Ovary (tissue), 7 donors: ENCODE measurements at regions not wholly inside any gene's neighbourhood (a gene's known extent, or its start where the extent isn't known, plus 50 kb on each side); places are given as distances from the start of the nearest gene placed in this dataset.

Source experiments
- DNase-seq, 5 donors: peaks; one replicate each; pipeline ENCODE4 v3.0.0-alpha.2; 2019 to 2020
- H3K27ac ChIP-seq, 2 donors: fragments of 200-600 bp; one replicate each; pipeline versions ENCODE4 v1.5.1 to v1.8.0; 2019 to 2022
- H3K27me3 ChIP-seq: fragments of 200-600 bp; one replicate; pipeline ENCODE4 v1.8.0; 2022
- H3K36me3 ChIP-seq: fragments of 200-600 bp; sonication (generic); one replicate; pipeline ENCODE4 v1.5.1; 2019
- H3K4me1 ChIP-seq: one replicate; pipeline ENCODE4 v1.8.1; 2013; ENCODE audit warnings: mild to moderate bottlenecking, moderate library complexity; ENCODE audit not compliant: insufficient read depth
- H3K4me3 ChIP-seq: fragments of 200-600 bp; sonication (generic); one replicate; pipeline ENCODE4 v1.5.1; 2017
- H3K9me3 ChIP-seq, 2 donors: fragments of 200-600 bp in 1 of 2; sonication (generic) in 1 of 2; one replicate each; pipeline versions ENCODE4 v1.5.1 to v1.8.1; 2013 to 2019; ENCODE audit warnings: mild to moderate bottlenecking in 1 of 2, moderate library complexity in 1 of 2
- EP300 ChIP-seq: sonication (generic); formaldehyde crosslinking; IDR thresholded peaks from one replicate; pipeline ENCODE4 v1.6.1; 2017; ENCODE audit warnings: antibody characterized with exemption
- POLR2A ChIP-seq: fragments of 450-650 bp; IDR thresholded peaks from one replicate; pipeline ENCODE4 v1.6.1; 2017; ENCODE audit warnings: antibody characterized with exemption, mild to moderate bottlenecking, moderate library complexity
- WGBS, 3 donors: extraction: QIAGEN DNeasy Blood & Tissue Kit in 1 of 3; methylation state at CpG; one replicate each; pipeline versions ENCODE4 v1.1.5 to v1.1.7; 2013 to 2017; 5-methylcytosine and 5-hydroxymethylcytosine counted together
- intact Hi-C, 4 donors: fragments of 100-400 bp; cut with DNase I; formaldehyde crosslinking; loops; one replicate each; pipeline versions ENCODE4 v1.11.0 to v1.15.1; 2022 to 2023
- TF ChIP-seq, protein P1 (sequence below), 3 donors: fragments of 450-650 bp in 2 of 3; fragments of 200-600 bp in 1 of 3; IDR thresholded peaks; one replicate each; pipeline versions ENCODE4 v1.5.1 to v1.8.0; 2016 to 2022; ENCODE audit warnings: antibody characterized with exemption in 3 of 3, mild to moderate bottlenecking in 1 of 3
- donor health status: DM: no; HTN: no; CAD: no; lungs with moderate emphysema.
- donor health status: DM: no; HTN: no; CAD: no.
- donor health status: Bipolar disorder and iron deficiency.
- donor health status: DM: no; HTN: no; CAD: no.
- donor health status: DM: yes; HTN: yes; CAD: no.

DNA sequence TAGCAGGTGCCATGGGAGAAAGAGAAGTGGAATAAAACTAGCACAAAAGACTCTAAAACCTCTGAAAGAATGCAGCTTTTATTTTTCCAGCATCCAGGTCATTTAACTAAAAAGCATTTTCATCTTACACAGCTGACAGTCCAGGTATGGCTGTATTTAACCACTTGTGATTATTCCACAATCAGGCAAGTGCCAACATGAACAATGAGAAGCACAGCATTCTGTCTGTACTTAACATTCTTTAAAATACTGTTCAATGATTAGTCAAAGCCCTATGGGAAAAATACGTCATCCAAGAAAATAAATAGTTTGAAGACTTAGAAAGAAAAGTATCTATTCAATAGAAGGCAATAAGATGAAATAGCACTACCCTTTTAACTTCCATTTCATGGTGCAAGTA lies 246.9 kb downstream of the LIG4 start:
- WGBS, 3 donors: 85 to 95% (median 90%) methylated on average over 1 of the region's 1 CpG
- H3K4me3 ChIP-seq: no peak overlapping the region
- intact Hi-C loops: no loop called here
- H3K4me1 ChIP-seq: no peaks in the 10 kb centered on the region
- TF ChIP-seq EP300 (no peak), POLR2A (no peak)
- no peak for DNase-seq
- no peaks in the 10 kb centered on the region for H3K36me3 ChIP-seq
- H3K27me3 ChIP-seq: peaks cover 2% of the 10 kb centered on the region
- no peaks in the 10 kb centered on the region for H3K9me3 ChIP-seq
- H3K27ac ChIP-seq: no peak overlapping the region

DNA sequence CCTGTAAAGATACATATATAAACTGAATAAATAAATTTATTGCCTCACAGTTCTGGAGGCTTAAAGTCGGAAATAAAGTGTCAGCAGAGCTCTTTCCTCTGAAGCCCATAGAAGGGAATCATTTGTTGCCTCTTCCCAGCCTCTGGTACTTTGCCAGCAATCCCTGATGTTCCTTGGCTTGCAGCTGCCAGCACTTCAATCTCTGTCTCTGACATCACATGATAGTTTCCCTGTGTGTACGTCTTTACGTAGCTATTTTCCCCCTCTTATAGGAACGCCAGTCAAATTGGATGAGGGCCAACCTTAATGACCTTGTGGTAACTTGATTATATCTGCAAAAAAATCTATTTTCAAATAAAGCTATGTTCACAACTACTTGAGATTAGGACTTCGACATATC lies 250.9 kb downstream of the LIG4 start:
- TF ChIP-seq POLR2A (no peak), EP300 (no peak)
- TF ChIP-seq, protein P1, sequence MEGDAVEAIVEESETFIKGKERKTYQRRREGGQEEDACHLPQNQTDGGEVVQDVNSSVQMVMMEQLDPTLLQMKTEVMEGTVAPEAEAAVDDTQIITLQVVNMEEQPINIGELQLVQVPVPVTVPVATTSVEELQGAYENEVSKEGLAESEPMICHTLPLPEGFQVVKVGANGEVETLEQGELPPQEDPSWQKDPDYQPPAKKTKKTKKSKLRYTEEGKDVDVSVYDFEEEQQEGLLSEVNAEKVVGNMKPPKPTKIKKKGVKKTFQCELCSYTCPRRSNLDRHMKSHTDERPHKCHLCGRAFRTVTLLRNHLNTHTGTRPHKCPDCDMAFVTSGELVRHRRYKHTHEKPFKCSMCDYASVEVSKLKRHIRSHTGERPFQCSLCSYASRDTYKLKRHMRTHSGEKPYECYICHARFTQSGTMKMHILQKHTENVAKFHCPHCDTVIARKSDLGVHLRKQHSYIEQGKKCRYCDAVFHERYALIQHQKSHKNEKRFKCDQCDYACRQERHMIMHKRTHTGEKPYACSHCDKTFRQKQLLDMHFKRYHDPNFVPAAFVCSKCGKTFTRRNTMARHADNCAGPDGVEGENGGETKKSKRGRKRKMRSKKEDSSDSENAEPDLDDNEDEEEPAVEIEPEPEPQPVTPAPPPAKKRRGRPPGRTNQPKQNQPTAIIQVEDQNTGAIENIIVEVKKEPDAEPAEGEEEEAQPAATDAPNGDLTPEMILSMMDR (IDR thresholded peaks at IDR 0.05): no peak
- DNase-seq: no peak
- H3K36me3 ChIP-seq: no peaks in the 10 kb centered on the region
- H3K27ac ChIP-seq: no peak overlapping the region
- H3K4me3 ChIP-seq: no peak overlapping the region
- no peaks in the 10 kb centered on the region for H3K4me1 ChIP-seq
- H3K9me3 ChIP-seq: no peaks in the 10 kb centered on the region
- WGBS, 3 donors: 11 to 22% (median 13%) methylated on average over 5 of the region's 5 CpGs
- intact Hi-C loops: no loop called here
- peaks cover 2% of the 10 kb centered on the region for H3K27me3 ChIP-seq

- no peak overlapping the region for H3K27ac ChIP-seq
- TF ChIP-seq, protein P1 (IDR thresholded peaks at IDR 0.05): no peak
- no peak for TF ChIP-seq EP300
- TF ChIP-seq POLR2A: no peak
- H3K9me3 ChIP-seq: no peaks in the 10 kb centered on the region
- no peaks in the 10 kb centered on the region for H3K36me3 ChIP-seq
- H3K27me3 ChIP-seq: peaks cover 2% of the 10 kb centered on the region
- no peak overlapping the region for H3K4me3 ChIP-seq
- intact Hi-C loops: no loop called here
- no peaks in the 10 kb centered on the region for H3K4me1 ChIP-seq
- WGBS, 3 donors: 31 to 33% (median 33%) methylated on average over 1 of the region's 1 CpG
- DNase-seq: no peak
These were observed 253.3 kb downstream of the LIG4 start for GRCh38 chr13:107961849-107962608.

GRCh38 chr13:107960301-107960700 lies 255.0 kb downstream of the LIG4 start:
- H3K27ac ChIP-seq: no peak overlapping the region
- no peaks in the 10 kb centered on the region for H3K9me3 ChIP-seq
- intact Hi-C loops: no loop called here
- no peak for DNase-seq
- no peaks in the 10 kb centered on the region for H3K4me1 ChIP-seq
- no peak for TF ChIP-seq EP300
- TF ChIP-seq, protein P1 (IDR thresholded peaks at IDR 0.05): no peak
- no peak for TF ChIP-seq POLR2A
- no peak overlapping the region for H3K4me3 ChIP-seq
- WGBS, 3 donors: 7 to 13% (median 7%) methylated on average over 1 of the region's 1 CpG
- no peaks in the 10 kb centered on the region for H3K27me3 ChIP-seq
- no peaks in the 10 kb centered on the region for H3K36me3 ChIP-seq

GRCh38 chr13:107956889-107957288 lies 258.4 kb downstream of the LIG4 start:
- TF ChIP-seq EP300 (no peak), POLR2A (no peak)
- TF ChIP-seq, protein P1 (IDR thresholded peaks at IDR 0.05): no peak
- H3K4me3 ChIP-seq: no peak overlapping the region
- no peak for DNase-seq
- H3K36me3 ChIP-seq: no peaks in the 10 kb centered on the region
- H3K27ac ChIP-seq: no peak overlapping the region
- H3K9me3 ChIP-seq: no peaks in the 10 kb centered on the region
- 76 to 91% (median 79%) methylated on average over 3 of the region's 3 CpGs for WGBS, 3 donors
- H3K4me1 ChIP-seq: no peaks in the 10 kb centered on the region
- H3K27me3 ChIP-seq: no peaks in the 10 kb centered on the region
- intact Hi-C loops: no loop called here
